ENCODE measurements at regions not wholly inside any gene's neighbourhood (a gene's known extent, or its start where the extent isn't known, plus 50 kb on each side); places are given as distances from the start of the nearest gene placed in this dataset.
"Not testable (repeated sequence)": the region's sequence is repeated elsewhere in the genome, so short reads cannot be mapped to it uniquely, and the experiment has no call there.

DNA sequence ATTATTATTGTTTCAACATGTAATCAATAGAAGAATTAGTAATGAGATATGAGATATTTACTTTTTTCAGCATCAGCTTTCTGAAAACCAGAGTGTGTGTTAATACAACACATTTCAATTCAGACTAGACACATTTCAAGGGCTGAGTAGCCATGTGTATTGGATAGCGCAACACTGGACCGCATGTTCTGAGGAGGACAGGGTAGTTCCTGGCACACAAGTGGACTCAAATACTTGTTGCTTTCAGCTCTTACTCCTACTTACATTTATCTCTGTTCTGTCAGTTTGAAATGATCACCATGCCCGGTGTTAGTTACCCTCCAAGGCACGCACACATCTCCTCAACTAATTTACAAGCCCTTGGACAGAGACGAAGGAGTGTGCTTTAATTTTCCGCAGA, 126.6 kb downstream of the SLC24A2 start:
- no peak for FAIRE-seq
- no peak for DNase-seq (ENCODE audit: extremely low spot score, insufficient read length, low read depth)

- FAIRE-seq (no peak), DNase-seq (ENCODE audit: extremely low spot score, insufficient read length, low read depth) (no peak)
Measured at GRCh38 chr9:19660019-19660418, 128.8 kb downstream of the SLC24A2 start.

DNA sequence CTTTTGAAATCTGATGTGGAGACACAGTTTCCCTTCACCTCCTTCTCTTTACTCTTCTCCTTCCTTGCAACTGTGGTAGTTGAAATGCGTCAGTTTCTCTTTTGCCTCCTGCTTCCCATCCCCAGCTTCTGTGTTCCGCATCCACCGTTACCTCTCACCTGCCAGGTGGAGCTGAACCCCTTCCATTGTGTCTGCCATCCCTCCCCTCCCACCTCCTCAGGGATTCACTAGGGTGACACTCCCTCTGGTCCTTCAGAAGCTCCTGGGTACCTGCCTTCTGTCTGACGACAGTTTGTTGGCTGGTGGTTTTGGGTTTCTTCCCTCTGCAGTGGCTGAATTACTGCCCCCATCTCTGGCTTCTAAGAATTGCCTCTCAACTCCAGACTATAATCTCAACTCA, 132.1 kb downstream of the SLC24A2 start:
- no peak for FAIRE-seq
- no peak for DNase-seq (ENCODE audit: extremely low spot score, insufficient read length, low read depth)

DNA sequence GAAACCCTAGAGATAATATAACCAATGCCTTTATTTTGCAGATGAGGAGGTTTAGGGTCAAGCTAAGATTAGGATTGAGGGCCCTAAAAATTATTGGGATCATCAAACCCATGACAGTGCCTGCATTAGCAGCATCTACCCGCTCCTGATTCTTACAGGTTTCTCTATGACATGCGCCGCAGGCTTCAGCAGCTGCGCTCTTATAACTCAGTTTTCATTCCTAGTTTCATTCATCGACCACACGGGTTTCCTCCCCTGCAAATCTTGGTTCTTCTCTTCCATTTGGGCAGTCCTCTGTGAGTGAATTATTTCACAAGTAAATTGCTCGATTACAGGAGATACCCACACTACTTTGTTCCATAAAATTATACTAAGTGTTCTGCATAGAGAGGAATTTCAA, 137.2 kb downstream of the SLC24A2 start:
- FAIRE-seq (no peak), DNase-seq (ENCODE audit: extremely low spot score, insufficient read length, low read depth) (no peak)

DNA sequence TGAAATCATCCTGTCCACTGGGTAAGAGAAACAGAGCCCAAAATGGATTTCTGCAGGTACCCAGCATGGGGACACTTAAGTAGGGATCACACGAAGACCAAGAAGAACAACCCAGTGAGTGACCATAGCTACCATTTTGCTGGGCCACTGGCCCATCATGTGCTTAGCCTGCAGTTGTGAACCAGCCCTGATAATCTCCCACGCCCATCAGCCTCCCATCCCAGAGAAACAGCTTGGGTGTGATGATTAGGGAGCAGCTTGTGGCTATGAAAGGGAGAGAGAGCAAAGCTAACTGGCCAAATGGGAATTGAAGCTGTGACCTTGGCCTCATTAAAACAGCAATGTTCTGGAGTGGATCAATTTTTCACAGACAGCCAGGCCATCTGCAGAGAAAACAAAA, 138.5 kb downstream of the SLC24A2 start:
- FAIRE-seq = no peak
- no peak for DNase-seq (ENCODE audit: extremely low spot score, insufficient read length, low read depth)

DNA sequence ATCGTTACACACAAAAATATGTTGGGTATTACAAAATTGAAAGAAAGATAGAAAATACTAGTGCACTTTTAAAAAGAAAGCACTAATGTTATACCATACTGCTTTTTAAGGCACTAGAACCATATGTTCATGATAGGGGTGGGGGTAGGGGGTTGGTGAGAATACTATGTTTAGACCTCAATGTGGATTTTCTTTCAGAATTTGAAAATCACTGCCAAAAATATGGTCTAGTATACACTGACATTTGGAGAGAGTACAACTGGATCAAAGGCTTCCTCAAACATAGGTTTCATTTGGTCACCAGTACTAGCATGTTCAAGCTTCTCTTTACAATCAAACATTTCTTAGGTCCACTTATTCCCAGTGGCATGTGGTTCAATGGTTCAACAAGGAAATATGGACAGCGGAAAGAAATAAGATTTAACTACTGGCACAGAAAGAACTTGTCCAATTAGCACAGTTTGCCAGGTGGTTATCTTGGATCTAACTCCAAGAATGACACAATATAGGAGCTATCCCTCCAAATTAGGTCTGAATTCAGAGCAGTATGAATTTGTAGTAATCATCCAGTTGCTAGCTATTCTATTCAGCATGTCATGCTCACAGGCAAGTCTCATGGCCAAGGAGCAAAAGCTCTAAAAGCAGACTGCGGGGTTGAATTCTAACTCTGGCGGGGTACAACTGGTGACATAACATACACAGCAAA, 139.3 kb downstream of the SLC24A2 start:
- DNase-seq (ENCODE audit: extremely low spot score, insufficient read length, low read depth) (no peak), FAIRE-seq (no peak)

DNA sequence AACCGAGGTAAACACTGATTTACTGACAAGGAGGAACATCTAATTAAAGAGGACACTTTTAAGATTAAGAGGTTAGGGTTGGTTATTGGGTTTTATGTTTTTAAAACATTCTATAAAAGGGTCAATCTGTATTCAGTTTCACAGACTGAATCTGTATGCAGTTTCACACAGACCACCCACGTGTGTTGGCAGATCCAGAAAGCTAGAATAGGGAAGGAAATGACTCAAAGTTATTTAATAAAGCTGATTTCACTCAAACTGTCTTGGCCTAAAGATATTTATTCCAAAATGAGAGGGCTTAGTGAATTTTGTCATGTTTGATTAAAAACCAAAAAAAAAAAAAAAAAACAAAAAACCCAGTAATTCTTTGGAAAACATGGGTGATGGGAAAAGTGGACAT, 140.2 kb downstream of the SLC24A2 start:
- DNase-seq (ENCODE audit: extremely low spot score, insufficient read length, low read depth) = no peak
- no peak for FAIRE-seq

DNA sequence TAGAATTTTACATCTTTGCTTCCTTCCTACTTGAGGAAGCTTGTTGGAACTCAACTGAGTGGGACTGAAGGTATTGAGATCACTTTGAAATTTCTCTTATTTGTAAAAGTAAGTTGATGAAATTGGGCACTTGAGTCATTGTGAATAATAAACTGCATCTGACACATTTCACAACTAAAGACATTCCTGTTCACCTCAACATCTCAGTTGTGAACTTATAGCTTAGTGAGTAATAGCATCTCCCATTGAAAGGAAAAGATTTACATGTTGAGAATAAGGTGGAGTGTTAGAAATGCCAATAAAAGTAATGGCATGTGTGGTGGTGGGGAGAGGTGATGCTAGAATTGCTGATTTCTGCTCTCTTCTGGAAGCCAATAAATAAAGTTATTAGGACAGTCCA, 145.0 kb downstream of the SLC24A2 start:
- FAIRE-seq = no peak
- DNase-seq (ENCODE audit: extremely low spot score, insufficient read length, low read depth) = no peak

- FAIRE-seq (no peak), DNase-seq (ENCODE audit: extremely low spot score, insufficient read length, low read depth) (no peak)
Measured at GRCh38 chr9:19642256-19642655, 146.6 kb downstream of the SLC24A2 start.

DNA sequence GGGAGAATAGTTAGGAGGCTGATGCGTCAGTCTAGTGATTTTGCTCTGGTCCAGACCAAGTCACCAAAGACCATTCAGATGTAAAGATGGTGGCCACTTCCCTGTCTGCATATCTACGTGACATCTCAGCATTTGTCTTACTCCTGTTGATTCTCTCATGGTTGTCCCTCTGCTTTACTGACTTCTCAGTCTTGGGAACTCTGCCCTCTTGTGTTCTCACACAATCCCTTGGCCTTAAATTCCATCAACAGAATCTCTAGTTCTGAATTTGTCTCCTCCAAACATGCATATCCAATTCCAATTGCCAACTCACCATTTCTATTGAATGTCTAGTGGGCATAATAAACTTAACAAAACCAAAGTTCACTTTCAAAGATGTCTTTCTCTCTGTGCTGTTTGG, 147.8 kb downstream of the SLC24A2 start:
- FAIRE-seq (no peak), DNase-seq (ENCODE audit: extremely low spot score, insufficient read length, low read depth) (no peak)

DNA sequence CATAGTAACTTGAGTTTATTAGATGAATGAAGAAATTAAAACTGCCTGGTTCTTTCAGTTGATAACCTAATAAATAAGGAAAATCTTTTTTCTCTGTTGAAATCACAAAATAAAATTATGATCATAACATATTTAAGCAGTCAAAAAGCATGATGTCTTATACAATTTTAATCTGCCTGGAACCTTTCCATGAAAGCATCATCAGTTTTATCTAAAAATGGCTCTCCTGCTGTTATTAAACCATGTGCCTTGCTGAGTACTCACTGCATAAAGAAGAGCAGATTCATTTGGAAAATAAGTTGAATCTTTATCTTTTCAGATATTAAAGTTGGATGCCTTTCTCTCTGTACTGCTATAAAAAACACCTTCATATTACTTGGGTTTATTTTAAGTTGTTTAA, 148.8 kb downstream of the SLC24A2 start:
- FAIRE-seq (no peak), DNase-seq (ENCODE audit: extremely low spot score, insufficient read length, low read depth) (no peak)

- no peak for DNase-seq (ENCODE audit: extremely low spot score, insufficient read length, low read depth)
- FAIRE-seq = no peak
Measured at GRCh38 chr9:19637084-19637483, 151.8 kb downstream of the SLC24A2 start.

DNA sequence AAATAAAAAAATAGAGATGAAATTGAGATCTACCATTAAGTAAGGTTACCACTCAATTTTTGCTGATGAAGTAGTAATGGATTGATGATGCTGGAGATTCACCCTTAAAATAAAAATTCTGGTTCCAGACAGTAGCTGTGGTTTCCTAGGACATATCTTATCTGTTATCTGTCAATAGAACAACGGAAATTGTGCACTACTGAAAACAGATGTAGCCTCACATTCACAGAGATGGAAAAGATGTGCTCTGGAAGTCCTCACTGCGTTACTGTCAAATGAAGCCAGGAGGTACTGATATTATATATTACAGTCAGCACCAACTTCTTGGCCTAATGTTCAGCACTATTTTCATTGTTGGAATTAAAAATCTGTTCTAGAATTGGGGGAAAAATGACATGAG, 154.0 kb downstream of the SLC24A2 start:
- DNase-seq (ENCODE audit: extremely low spot score, insufficient read length, low read depth) = no peak
- no peak for FAIRE-seq

DNA sequence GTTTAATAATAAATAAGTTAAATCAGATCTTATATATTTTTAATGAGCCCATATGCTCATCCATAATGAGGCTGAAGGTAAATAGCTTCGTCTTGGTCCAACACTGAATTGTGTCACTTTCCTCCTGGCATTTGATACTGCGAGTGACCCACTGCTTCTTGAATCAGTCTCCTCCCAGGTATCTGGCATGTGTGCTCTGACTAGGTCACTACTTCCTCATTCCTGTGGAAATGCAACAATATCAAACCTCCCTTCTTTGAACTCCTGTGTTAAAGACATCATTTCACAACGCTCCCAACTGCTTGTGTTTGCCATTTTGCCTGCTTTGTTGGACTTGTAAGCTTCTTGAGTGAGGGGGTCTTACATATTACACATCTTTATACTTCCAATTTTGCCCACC, 157.7 kb downstream of the SLC24A2 start:
- no peak for DNase-seq (ENCODE audit: extremely low spot score, insufficient read length, low read depth)
- FAIRE-seq = no peak

- FAIRE-seq (no peak), DNase-seq (ENCODE audit: extremely low spot score, insufficient read length, low read depth) (no peak)
Measured at GRCh38 chr9:19630760-19631159, 158.1 kb downstream of the SLC24A2 start.

- DNase-seq (ENCODE audit: extremely low spot score, insufficient read length, low read depth) (no peak), FAIRE-seq (no peak)
Measured at GRCh38 chr9:19629488-19629887, 159.3 kb downstream of the SLC24A2 start.

- DNase-seq (ENCODE audit: extremely low spot score, insufficient read length, low read depth); FAIRE-seq: not testable (repeated sequence)
Measured at GRCh38 chr9:19625426-19625825, 163.4 kb downstream of the SLC24A2 start.

DNA sequence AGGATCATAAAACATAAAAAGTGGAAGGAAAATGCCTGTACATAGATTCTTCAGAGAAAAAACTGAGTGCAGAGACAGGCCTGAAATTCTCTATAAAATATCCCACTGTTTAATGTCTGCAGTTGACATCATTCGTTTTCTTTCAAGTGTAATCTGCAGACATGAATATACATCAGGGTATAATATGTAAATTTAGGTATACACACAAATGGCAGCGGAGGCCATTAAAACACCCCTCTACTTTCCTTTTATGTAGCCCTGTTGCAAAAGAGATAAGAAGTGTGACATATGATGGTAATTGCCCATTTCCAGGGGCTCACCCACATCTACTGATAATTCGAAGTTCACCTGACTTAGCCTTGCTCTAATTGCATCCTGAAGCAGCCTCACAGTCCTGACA, 164.3 kb downstream of the SLC24A2 start:
- no peak for FAIRE-seq
- DNase-seq (ENCODE audit: extremely low spot score, insufficient read length, low read depth) = no peak

- FAIRE-seq = no peak
Measured at GRCh38 chr9:19623941-19624340, 164.9 kb downstream of the SLC24A2 start.

DNA sequence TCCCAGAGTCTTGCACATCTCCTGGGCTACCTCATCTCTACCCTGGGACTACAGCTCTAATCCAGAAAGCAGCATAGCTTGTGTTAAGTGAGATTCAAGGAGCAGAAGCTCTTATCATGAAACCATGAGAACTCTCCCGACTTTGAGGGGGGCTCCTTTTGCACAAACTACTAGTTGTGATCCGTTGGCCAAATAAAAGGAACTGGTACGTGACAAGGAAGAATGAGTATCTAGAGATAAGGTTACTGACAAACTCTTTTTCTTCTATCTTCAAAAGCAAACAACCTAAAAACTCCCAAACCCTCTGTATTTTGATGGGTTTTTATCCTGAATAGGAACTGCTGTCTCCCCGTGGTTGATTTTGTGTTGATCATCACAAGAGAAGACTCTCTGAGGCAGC, 168.5 kb downstream of the SLC24A2 start:
- no peak for DNase-seq (ENCODE audit: extremely low spot score, insufficient read length, low read depth)
- FAIRE-seq = no peak

More at GRCh38 chr9:19623941-19624340, 164.9 kb downstream of the SLC24A2 start:
- no peak for DNase-seq (ENCODE audit: extremely low spot score, insufficient read length, low read depth)

DNA sequence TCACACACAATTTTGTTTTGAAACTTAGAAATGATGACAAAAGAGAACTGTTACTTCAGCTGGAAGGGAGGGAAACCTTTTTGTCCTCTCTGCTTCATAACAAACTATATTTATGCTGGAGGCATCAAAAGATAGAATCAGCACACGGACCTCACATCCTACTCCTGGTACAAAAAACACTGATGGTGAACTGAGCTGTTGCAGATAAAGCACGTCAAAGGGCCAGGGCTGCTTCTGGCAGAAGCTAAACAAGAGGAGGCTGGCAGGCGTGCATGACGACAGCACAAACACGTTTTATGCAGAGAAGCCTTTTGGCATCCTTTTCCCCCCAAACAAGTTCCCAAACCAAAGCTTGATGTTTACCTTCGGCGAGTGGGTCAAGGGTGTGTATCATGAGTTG, 169.6 kb downstream of the SLC24A2 start:
- FAIRE-seq (no peak), DNase-seq (ENCODE audit: extremely low spot score, insufficient read length, low read depth) (no peak)

- no peak for FAIRE-seq
- no peak for DNase-seq (ENCODE audit: extremely low spot score, insufficient read length, low read depth)
Measured at GRCh38 chr9:19618816-19619215, 170.0 kb downstream of the SLC24A2 start.

All from GM18507 (cell line).